Colonic mucosa (tissue), 4 donors: ENCODE measurements at regions not wholly inside any gene's neighbourhood (a gene's known extent, or its start where the extent isn't known, plus 50 kb on each side); places are given as distances from the start of the nearest gene placed in this dataset.
"Not testable (repeated sequence)": the region's sequence is repeated elsewhere in the genome, so short reads cannot be mapped to it uniquely, and the experiment has no call there.

Experiments used
- DNase-seq: peaks from one replicate; pipeline ENCODE4 v3.0.0-alpha.2; 2020
- H3K27ac ChIP-seq: fragments of 200-600 bp; one replicate; pipeline ENCODE4 v1.8.0; 2021
- H3K27me3 ChIP-seq: fragments of 200-600 bp; one replicate; pipeline ENCODE4 v1.8.0; 2021
- H3K36me3 ChIP-seq: fragments of 200-600 bp; one replicate; pipeline ENCODE4 v1.8.0; 2021
- H3K4me1 ChIP-seq: fragments of 200-600 bp; one replicate; pipeline ENCODE4 v1.8.0; 2021; ENCODE audit warnings: mild to moderate bottlenecking
- H3K4me3 ChIP-seq: fragments of 200-600 bp; one replicate; pipeline ENCODE4 v1.8.0; 2021
- H3K9ac ChIP-seq, 2 donors: one replicate each; pipeline ENCODE4 v1.7.0; 2013; ENCODE audit warnings: control low read depth in 2 of 2, low read depth in 2 of 2, low read length in 2 of 2
- H3K9me3 ChIP-seq: fragments of 200-600 bp; one replicate; pipeline ENCODE4 v1.8.0; 2021
- intact Hi-C: fragments of 100-400 bp; cut with DNase I; formaldehyde crosslinking; loops from one replicate; pipeline ENCODE4 v1.14.1; 2022
- TF ChIP-seq, protein P1 (sequence below): fragments of 200-600 bp; IDR thresholded peaks from one replicate; pipeline ENCODE4 v1.8.0; 2022; ENCODE audit warnings: antibody characterized with exemption, mild to moderate bottlenecking
- donor health status: healthy.
- donor health status: DM: no; HTN: no; CAD: no.
- donor health status: DM: no; HTN: no; CAD: no.

DNA sequence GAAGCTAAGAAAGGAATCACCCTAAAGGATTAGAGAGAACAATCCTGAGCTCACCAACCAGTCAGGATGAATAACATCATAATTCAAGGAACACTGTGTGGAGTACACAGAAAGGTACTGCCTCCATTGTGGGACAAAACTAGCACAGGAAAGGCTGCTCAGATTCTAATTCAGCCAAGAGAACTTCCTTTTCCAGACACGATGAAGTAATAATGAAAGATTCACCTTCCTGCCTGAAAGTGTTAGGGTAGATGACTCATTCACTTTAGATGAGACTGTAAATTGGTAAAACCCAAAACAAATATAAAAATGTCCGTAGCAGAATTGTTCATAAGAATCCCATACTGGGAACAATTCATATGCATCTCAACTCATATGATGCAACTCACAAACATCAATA, 167.2 kb downstream of the CDC14C start:
- TF ChIP-seq, protein P1, sequence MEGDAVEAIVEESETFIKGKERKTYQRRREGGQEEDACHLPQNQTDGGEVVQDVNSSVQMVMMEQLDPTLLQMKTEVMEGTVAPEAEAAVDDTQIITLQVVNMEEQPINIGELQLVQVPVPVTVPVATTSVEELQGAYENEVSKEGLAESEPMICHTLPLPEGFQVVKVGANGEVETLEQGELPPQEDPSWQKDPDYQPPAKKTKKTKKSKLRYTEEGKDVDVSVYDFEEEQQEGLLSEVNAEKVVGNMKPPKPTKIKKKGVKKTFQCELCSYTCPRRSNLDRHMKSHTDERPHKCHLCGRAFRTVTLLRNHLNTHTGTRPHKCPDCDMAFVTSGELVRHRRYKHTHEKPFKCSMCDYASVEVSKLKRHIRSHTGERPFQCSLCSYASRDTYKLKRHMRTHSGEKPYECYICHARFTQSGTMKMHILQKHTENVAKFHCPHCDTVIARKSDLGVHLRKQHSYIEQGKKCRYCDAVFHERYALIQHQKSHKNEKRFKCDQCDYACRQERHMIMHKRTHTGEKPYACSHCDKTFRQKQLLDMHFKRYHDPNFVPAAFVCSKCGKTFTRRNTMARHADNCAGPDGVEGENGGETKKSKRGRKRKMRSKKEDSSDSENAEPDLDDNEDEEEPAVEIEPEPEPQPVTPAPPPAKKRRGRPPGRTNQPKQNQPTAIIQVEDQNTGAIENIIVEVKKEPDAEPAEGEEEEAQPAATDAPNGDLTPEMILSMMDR, result no peak
- no peak for DNase-seq
- H3K4me3 ChIP-seq, result no peak overlapping the region

DNA sequence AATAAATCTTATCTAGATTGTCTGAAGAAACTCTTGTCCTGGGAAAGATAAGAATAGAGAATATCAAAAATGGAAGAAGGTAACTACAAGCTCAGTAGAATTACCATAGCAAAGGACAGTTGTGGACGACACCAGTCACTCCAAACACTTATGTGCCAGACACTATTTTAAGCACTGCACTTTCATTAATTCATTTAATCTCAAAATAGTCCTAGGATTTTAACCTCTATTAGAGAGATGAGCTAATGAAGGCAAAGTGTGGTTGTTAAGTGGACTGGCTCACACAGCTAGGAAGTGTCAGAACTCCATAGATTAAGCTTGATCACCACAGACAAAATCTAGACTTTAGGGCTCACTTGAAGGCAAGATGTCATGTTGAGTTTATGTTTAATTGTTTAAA, 168.9 kb downstream of the CDC14C start:
- no peaks in the 10 kb centered on the region for H3K27me3 ChIP-seq
- no peak overlapping the region for H3K27ac ChIP-seq
- H3K4me1 ChIP-seq, result no peaks in the 10 kb centered on the region
- no peak overlapping the region for H3K9ac ChIP-seq
- no peak overlapping the region for H3K4me3 ChIP-seq
- TF ChIP-seq, protein P1, result no peak
- intact Hi-C loops, result no loop called here
- no peaks in the 10 kb centered on the region for H3K9me3 ChIP-seq
- no peak for DNase-seq
- no peaks in the 10 kb centered on the region for H3K36me3 ChIP-seq

More for the DNA sequence above, 167.2 kb downstream of the CDC14C start:
- Histone ChIP-seq H3K9ac (no peak overlapping the region), H3K9me3 (no peaks in the 10 kb centered on the region), H3K27ac (no peak overlapping the region), H3K36me3 (no peaks in the 10 kb centered on the region), H3K27me3 (no peaks in the 10 kb centered on the region), H3K4me1 (no peaks in the 10 kb centered on the region)
- intact Hi-C loops, result no loop called here

DNA sequence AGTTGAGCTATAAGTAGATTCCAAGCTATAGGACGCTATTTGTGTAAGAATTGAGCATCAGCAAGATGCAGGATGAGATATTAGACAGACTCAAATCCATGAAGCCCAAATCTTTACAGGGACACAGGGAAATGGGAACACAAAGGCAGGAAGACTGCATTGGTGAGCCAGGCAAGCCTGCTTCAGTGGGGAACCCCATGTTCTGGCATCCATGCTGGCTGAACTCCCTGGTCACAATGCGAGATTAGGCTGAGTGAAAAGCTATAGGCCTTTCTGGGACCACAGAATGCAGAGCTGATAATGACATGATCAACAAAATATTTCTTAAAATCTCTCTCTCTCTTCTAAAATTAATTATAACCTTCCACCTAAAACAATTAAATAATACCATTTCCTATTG, 170.5 kb downstream of the CDC14C start:
- TF ChIP-seq, protein P1, result no peak
- Histone ChIP-seq H3K9me3 (no peaks in the 10 kb centered on the region), H3K4me3 (no peak overlapping the region), H3K36me3 (no peaks in the 10 kb centered on the region), H3K27ac (no peak overlapping the region), H3K9ac (no peak overlapping the region), H3K27me3 (no peaks in the 10 kb centered on the region), H3K4me1 (no peaks in the 10 kb centered on the region)
- intact Hi-C loops, result no loop called here
- no peak for DNase-seq

GRCh38 chr7:49099587-49100326, 175.4 kb downstream of the CDC14C start:
- no peak overlapping the region for H3K27ac ChIP-seq
- no peaks in the 10 kb centered on the region for H3K4me1 ChIP-seq
- H3K9me3 ChIP-seq, result no peaks in the 10 kb centered on the region
- no peaks in the 10 kb centered on the region for H3K36me3 ChIP-seq
- H3K4me3 ChIP-seq, result no peak overlapping the region
- TF ChIP-seq, protein P1, result no peak
- no peaks in the 10 kb centered on the region for H3K27me3 ChIP-seq
- no peak overlapping the region for H3K9ac ChIP-seq
- intact Hi-C loops, result no loop called here
- no peak for DNase-seq

- H3K9ac ChIP-seq, H3K4me1 ChIP-seq, H3K4me3 ChIP-seq, H3K36me3 ChIP-seq, H3K27ac ChIP-seq, H3K27me3 ChIP-seq, H3K9me3 ChIP-seq, DNase-seq, intact Hi-C loops: not testable (repeated sequence)
These were observed 176.8 kb downstream of the CDC14C start for GRCh38 chr7:49100908-49101740.

GRCh38 chr7:49102411-49102810, 178.1 kb downstream of the CDC14C start:
- no peaks in the 10 kb centered on the region for H3K4me1 ChIP-seq
- H3K4me3 ChIP-seq, result no peak overlapping the region
- no peak for DNase-seq
- H3K36me3 ChIP-seq, result no peaks in the 10 kb centered on the region
- TF ChIP-seq, protein P1, result no peak
- H3K9ac ChIP-seq, result no peak overlapping the region
- no peaks in the 10 kb centered on the region for H3K27me3 ChIP-seq
- no peak overlapping the region for H3K27ac ChIP-seq
- intact Hi-C loops, result no loop called here
- H3K9me3 ChIP-seq, result no peaks in the 10 kb centered on the region
